Neural progenitor cell (in vitro differentiated cells): ENCODE measurements at regions not wholly inside any gene's neighbourhood (a gene's known extent, or its start where the extent isn't known, plus 50 kb on each side); places are given as distances from the start of the nearest gene placed in this dataset.

Experiments used
- CTCF ChIP-seq: fragments of 200-600 bp; sonication (generic); IDR thresholded peaks from 2 replicates; pipeline ENCODE4 v1.5.1; 2017; ENCODE audit warnings: antibody characterized with exemption, mild to moderate bottlenecking
- EZH2phosphoT487 ChIP-seq: fragments of 200-600 bp; sonication (generic); IDR thresholded peaks from 2 replicates; pipeline ENCODE4 v1.6.1; 2017; ENCODE audit warnings: antibody characterized with exemption

- TF ChIP-seq CTCF (peak; percentile 36), EZH2phosphoT487 (no peak)
Observed at GRCh38 chr2:225948903-225949302, 549.4 kb downstream of the NYAP2 start.
